ENCODE measurements at regions not wholly inside any gene's neighbourhood (a gene's known extent, or its start where the extent isn't known, plus 50 kb on each side); places are given as distances from the start of the nearest gene placed in this dataset. TPM values are rescaled to one million over a fixed set of nuclear protein-coding genes. Genes with fewer than 3 reads are reported as not detected.
A peak's percentile ranks its signal among the peaks of the same experiment; 100 is the strongest.
"Not testable (repeated sequence)": the region's sequence is repeated elsewhere in the genome, so short reads cannot be mapped to it uniquely, and the experiment has no call there.

DNA sequence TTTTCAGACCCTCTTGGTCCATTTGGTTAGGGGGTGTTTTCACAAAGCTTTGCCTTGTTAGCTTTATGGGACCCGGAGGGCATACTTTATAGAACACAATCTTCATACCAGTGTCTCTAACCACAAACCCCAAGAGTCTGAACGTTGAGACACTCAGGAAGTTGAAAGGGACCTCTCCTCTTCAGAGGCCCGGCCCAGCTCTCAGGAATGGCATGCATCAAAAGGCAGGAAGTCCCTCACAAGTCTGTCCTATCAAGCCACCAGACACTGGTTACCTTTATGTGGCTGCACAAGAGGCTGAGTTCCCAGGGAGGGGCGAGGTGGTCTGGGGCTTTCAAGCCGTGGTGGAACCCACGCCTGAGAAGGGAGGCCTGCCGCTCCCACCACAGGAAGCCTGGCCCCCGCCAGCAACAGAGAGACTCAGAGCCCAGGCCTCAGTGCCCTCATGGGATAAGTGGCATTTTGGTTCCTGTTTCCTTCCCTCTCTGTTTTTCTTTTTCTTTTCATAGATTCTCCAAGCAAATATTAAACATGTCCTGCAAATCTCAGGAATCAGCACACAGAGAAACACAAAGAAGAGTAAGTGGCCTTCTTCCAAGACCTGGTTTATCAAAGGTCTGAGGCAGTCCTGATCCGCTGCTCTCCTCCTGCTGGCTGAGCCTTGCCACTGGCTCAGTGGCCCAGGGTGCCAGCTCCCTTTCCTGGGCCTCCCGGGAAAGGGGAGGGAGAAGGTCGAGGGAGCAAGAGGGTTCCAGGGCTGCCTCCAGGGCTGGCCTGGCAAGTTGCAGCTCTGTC is 50.6 kb upstream of the SMURF2 start:
- H3K9me2 ChIP-seq (ENCODE audit: insufficient read depth); H3F3A ChIP-seq (replicated peaks; ENCODE audit: low read depth); H2AFZ ChIP-seq; H3K4me3 ChIP-seq; H3K4me2 ChIP-seq; H3K27me3 ChIP-seq (ENCODE audit: insufficient read depth); H3K79me2 ChIP-seq (replicated peaks; ENCODE audit: insufficient read depth); H3K36me3 ChIP-seq (ENCODE audit: insufficient read depth); H3K27me3 Mint-ChIP-seq (ENCODE audit: insufficient read depth, low read depth, poor library complexity); H3K27ac ChIP-seq (ENCODE audit: low read depth); H3K4me1 ChIP-seq (ENCODE audit: insufficient read depth); H4K20me1 ChIP-seq (replicated peaks; ENCODE audit: insufficient read depth); H3K27ac Mint-ChIP-seq; H3K36me3 Mint-ChIP-seq (ENCODE audit: low read depth); H3K9me3 Mint-ChIP-seq; H3K4me3 Mint-ChIP-seq: not testable (repeated sequence)
- ATAC-seq (peak; percentile 80), DNase-seq (ENCODE audit: low spot score) (peak; percentile 30)
- H3K4me1 Mint-ChIP-seq, result peaks cover 12% of the 10 kb centered on the region
- TF ChIP-seq, protein P1, sequence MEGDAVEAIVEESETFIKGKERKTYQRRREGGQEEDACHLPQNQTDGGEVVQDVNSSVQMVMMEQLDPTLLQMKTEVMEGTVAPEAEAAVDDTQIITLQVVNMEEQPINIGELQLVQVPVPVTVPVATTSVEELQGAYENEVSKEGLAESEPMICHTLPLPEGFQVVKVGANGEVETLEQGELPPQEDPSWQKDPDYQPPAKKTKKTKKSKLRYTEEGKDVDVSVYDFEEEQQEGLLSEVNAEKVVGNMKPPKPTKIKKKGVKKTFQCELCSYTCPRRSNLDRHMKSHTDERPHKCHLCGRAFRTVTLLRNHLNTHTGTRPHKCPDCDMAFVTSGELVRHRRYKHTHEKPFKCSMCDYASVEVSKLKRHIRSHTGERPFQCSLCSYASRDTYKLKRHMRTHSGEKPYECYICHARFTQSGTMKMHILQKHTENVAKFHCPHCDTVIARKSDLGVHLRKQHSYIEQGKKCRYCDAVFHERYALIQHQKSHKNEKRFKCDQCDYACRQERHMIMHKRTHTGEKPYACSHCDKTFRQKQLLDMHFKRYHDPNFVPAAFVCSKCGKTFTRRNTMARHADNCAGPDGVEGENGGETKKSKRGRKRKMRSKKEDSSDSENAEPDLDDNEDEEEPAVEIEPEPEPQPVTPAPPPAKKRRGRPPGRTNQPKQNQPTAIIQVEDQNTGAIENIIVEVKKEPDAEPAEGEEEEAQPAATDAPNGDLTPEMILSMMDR (conservative IDR thresholded peaks at IDR 0.05; ENCODE audit: low read depth in 2 of 2), result 0 out of 4 replicates have a peak, but pooled peaks of 1 of the 2 experiments have one; percentile 7

Small RNAs in the stretch of these regions (microRNA-seq; reads per million reads assigned to microRNA genes)
- not detected for gene MIR6080

Small RNAs in the stretch of these regions (small RNA-seq; reads per million reads assigned to genes)
- gene AC103810.3 (ENCODE audit: low replicate concordance) (not detected), gene BPTFP1 (ENCODE audit: low replicate concordance) (not detected), gene MINOS1P2 (ENCODE audit: low replicate concordance) (not detected), gene MIR6080 (ENCODE audit: low replicate concordance) (not detected)

All from GM23338 (cell line).